HepG2 (cell line): ENCODE measurements at regions not wholly inside any gene's neighbourhood (a gene's known extent, or its start where the extent isn't known, plus 50 kb on each side); places are given as distances from the start of the nearest gene placed in this dataset.

ENCODE experiments used
- ATAC-seq: fragments of 200-7000 bp; cut with Tn5 transposase; 3 replicates; pipeline ENCODE4 v1.9.1; 2020; ENCODE audit warnings: mild to moderate bottlenecking, moderate library complexity
- BruUV-seq: library from RNA; stranded (reverse); fragments of 400-500 nt; replicated peaks from 2 replicates; lab custom pipeline; 2021; lab: Mats Ljungman, UMichigan
- CTCF ChIA-PET: fragments of 300-600 bp; formaldehyde crosslinking; extraction: SDS; loops from one replicate; lab custom pipeline; 2021; ENCODE audit warnings: low total read pairs, inconsistent platforms, low intra/inter-chr PET ratio; lab: Yijun Ruan, JAX
- POLR2A ChIA-PET: fragments of 350-600 bp; sonication (Branson Sonifier 250); formaldehyde crosslinking; loops from one replicate; lab custom pipeline; 2020; ENCODE audit warnings: antibody characterized with exemption, inconsistent platforms; lab: Yijun Ruan, JAX
- DNase-seq: peaks from one replicate; pipeline ENCODE4 v3.0.0-alpha.2; 2015; ENCODE audit warnings: low spot score
- FAIRE-seq: peaks from 3 replicates; lab custom pipeline; 2011; peaks lifted over from hg19 to GRCh38; lab: Jason Lieb, UNC
- H2AFZ ChIP-seq: one replicate; pipeline ENCODE4 v1.6.1; 2011; ENCODE audit warnings: low read length, inconsistent platforms
- H3K27ac ChIP-seq: fragments of 300-600 bp; 3 replicates; pipeline ENCODE4 v1.8.0; 2011; ENCODE audit warnings: mixed run types, mild to moderate bottlenecking, mixed read lengths, low read length, inconsistent platforms; ENCODE audit not compliant: insufficient read depth; ENCODE audit errors: extremely low read length
- H3K27me3 ChIP-seq, 2 experiments: fragments of 200-600 bp in 1 of 2; 2 replicates in 1 of 2; 3 replicates in 1 of 2; pipeline versions ENCODE4 v1.6.0 to v1.8.0; 2011; ENCODE audit warnings: low read length in 2 of 2, mild to moderate bottlenecking in 2 of 2, moderate library complexity in 2 of 2, inconsistent platforms in 1 of 2; ENCODE audit not compliant: insufficient read depth in 2 of 2, control insufficient read depth in 1 of 2
- H3K36me3 ChIP-seq, 2 experiments: fragments of 200-600 bp in 1 of 2; replicated peaks in 1 of 2; 2 replicates in 1 of 2; 3 replicates in 1 of 2; pipeline versions ENCODE4 v1.5.1 to v1.8.0; 2011; ENCODE audit warnings: low read length in 2 of 2, inconsistent platforms in 1 of 2; ENCODE audit not compliant: insufficient read depth in 2 of 2, control insufficient read depth in 1 of 2
- H3K4me1 ChIP-seq: 2 replicates; pipeline ENCODE4 v1.5.1; 2012; ENCODE audit warnings: low read length, inconsistent platforms; ENCODE audit not compliant: insufficient read depth
- H3K4me2 ChIP-seq: 2 replicates; pipeline ENCODE4 v1.6.0; 2011; ENCODE audit warnings: low read depth, low read length, inconsistent platforms
- H3K4me3 ChIP-seq, 3 experiments: fragments of 200-600 bp in 1 of 3; sonication (generic), shearing (Covaris generic) in 1 of 3; replicated peaks in 1 of 3; 2 replicates each; pipeline ENCODE4 v1.5.1; 2011 to 2016; ENCODE audit warnings: low read length in 3 of 3, inconsistent platforms in 2 of 3, low read depth in 2 of 3, mild to moderate bottlenecking in 2 of 3, control low read depth in 1 of 3, mixed read lengths in 1 of 3; ENCODE audit not compliant: insufficient read depth in 1 of 3
- H3K79me2 ChIP-seq: one replicate; pipeline ENCODE4 v1.6.1; 2011; ENCODE audit warnings: low read length, inconsistent platforms; ENCODE audit not compliant: insufficient read depth
- H3K9ac ChIP-seq: 2 replicates; pipeline ENCODE4 v1.6.0; 2011; ENCODE audit warnings: mild to moderate bottlenecking, low read depth, low read length, inconsistent platforms; ENCODE audit not compliant: insufficient read depth
- H3K9me3 ChIP-seq: 2 replicates; pipeline ENCODE4 v1.5.1; 2012; ENCODE audit warnings: mild to moderate bottlenecking, low read length
- H4K20me1 ChIP-seq: 2 replicates; pipeline ENCODE4 v1.6.0; 2011; ENCODE audit warnings: inconsistent platforms, mild to moderate bottlenecking, low read length, moderate library complexity; ENCODE audit not compliant: insufficient read depth
- DNMT3B ChIP-seq: conservative IDR thresholded peaks from 2 replicates; pipeline ENCODE4 v1.6.1; 2016; ENCODE audit warnings: missing biosample characterization, control low read depth
- ESRRA ChIP-seq: sonication (generic); formaldehyde crosslinking; IDR thresholded peaks from 2 replicates; pipeline ENCODE4 v1.5.1; 2020; ENCODE audit warnings: mild to moderate bottlenecking, low read depth, missing genetic modification reagents
- MAF1 ChIP-seq: sonication (generic); formaldehyde crosslinking; IDR thresholded peaks from 2 replicates; pipeline ENCODE4 v1.5.0; 2020; ENCODE audit warnings: missing genetic modification reagents, borderline replicate concordance
- MIXL1 ChIP-seq: IDR thresholded peaks from 2 replicates; pipeline ENCODE4 v1.6.1; 2016
- PHF8 ChIP-seq: sonication (generic); formaldehyde crosslinking; IDR thresholded peaks from 2 replicates; pipeline ENCODE4 v1.5.0; 2020; ENCODE audit warnings: missing genetic modification reagents
- SNAPC2 ChIP-seq: sonication (generic); formaldehyde crosslinking; IDR thresholded peaks from 2 replicates; pipeline ENCODE4 v1.8.1; 2022; ENCODE audit warnings: mild to moderate bottlenecking, missing genetic modification reagents
- SRSF4 ChIP-seq: fragments of 200-400 bp; formaldehyde crosslinking; IDR thresholded peaks from one replicate; pipeline ENCODE4 v1.6.1; 2018; ENCODE audit warnings: mild to moderate bottlenecking, low read depth, low read length, moderate library complexity; ENCODE audit not compliant: poor library complexity, severe bottlenecking
- TGIF2 ChIP-seq: IDR thresholded peaks from 2 replicates; pipeline ENCODE4 v1.6.1; 2016; ENCODE audit warnings: control low read depth, missing compliant biosample characterization
- ZBTB1 ChIP-seq: sonication (generic); formaldehyde crosslinking; IDR thresholded peaks from 2 replicates; pipeline ENCODE4 v1.4.0; 2020; ENCODE audit warnings: missing genetic modification reagents, borderline replicate concordance
- ZBTB42 ChIP-seq: sonication (generic); formaldehyde crosslinking; IDR thresholded peaks from 2 replicates; pipeline ENCODE4 v1.5.0; 2020; ENCODE audit warnings: mild to moderate bottlenecking, missing genetic modification reagents
- ZFP36 ChIP-seq: fragments of 150-350 bp; IDR thresholded peaks from 2 replicates; pipeline ENCODE4 v1.6.1; 2018; ENCODE audit warnings: borderline replicate concordance, low read length, low read depth; ENCODE audit not compliant: partially characterized antibody
- ZNF224 ChIP-seq: sonication (generic); formaldehyde crosslinking; IDR thresholded peaks from 2 replicates; pipeline ENCODE4 v1.5.0; 2020; ENCODE audit warnings: mild to moderate bottlenecking, missing genetic modification reagents
- ZNF3 ChIP-seq: IDR thresholded peaks from 2 replicates; pipeline ENCODE4 v1.7.0; 2017; ENCODE audit warnings: inconsistent platforms
- ZNF567 ChIP-seq: sonication (generic); formaldehyde crosslinking; IDR thresholded peaks from 2 replicates; pipeline ENCODE4 v1.8.1; 2023; ENCODE audit warnings: mild to moderate bottlenecking, missing genetic modification reagents, borderline replicate concordance
- WGBS: methylation state at CpG from one replicate; pipeline ENCODE4 v1.1.6; 2017; ENCODE audit warnings: low lambda C conversion rate; 5-methylcytosine and 5-hydroxymethylcytosine counted together
- in situ Hi-C: cut with HindIII; loops from 2 replicates; pipeline ENCODE4 v1.10.0; 2017; ENCODE audit warnings: low pct_unique_long_range_greater_than_20kb; ENCODE audit not compliant: extremely low pct_ligation_motif_present
- intact Hi-C: fragments of 100-400 bp; cut with micrococcal nuclease; formaldehyde crosslinking; loops from one replicate; pipeline ENCODE4 v1.10.0; 2022; ENCODE audit not compliant: unreplicated experiment

- Histone ChIP-seq H4K20me1 (no peaks in the 10 kb centered on the region), H2AFZ (no peak overlapping the region), H3K4me3 (no peak overlapping the region), H3K9me3 (no peaks in the 10 kb centered on the region), H3K79me2 (no peaks in the 10 kb centered on the region), H3K4me2 (no peak overlapping the region), H3K36me3 (no peaks in the 10 kb centered on the region), H3K9ac (no peak overlapping the region), H3K27ac (no peak overlapping the region), H3K4me1 (no peaks in the 10 kb centered on the region), H3K27me3 (peaks cover 1 to 31% of the 10 kb centered on the region in 2 experiments)
- FAIRE-seq: no peak
- no TSS peak for BruUV-seq
- DNase-seq: no peak
- ChIA-PET CTCF (no interaction called here), POLR2A (no interaction called here)
- 70% methylated on average over 1 of the region's 1 CpG for WGBS
- intact Hi-C loops (no loop called here), in situ Hi-C loops (no loop called here)
- no peak for TF ChIP-seq TGIF2 (CRISPR knock-in tag)
- TF ChIP-seq ESRRA (CRISPR knock-in tag): no peak
- TF ChIP-seq PHF8 (CRISPR knock-in tag): no peak
- no peak for TF ChIP-seq MAF1 (CRISPR knock-in tag)
- TF ChIP-seq SRSF4: no peak
- no peak for TF ChIP-seq ZNF3 (CRISPR knock-in tag)
- no peak for TF ChIP-seq ZBTB1 (CRISPR knock-in tag)
- TF ChIP-seq ZBTB42 (CRISPR knock-in tag): no peak
- TF ChIP-seq ZNF224 (CRISPR knock-in tag): no peak
- TF ChIP-seq ZNF567: no peak
- no peak for TF ChIP-seq DNMT3B
- no peak for TF ChIP-seq MIXL1 (CRISPR knock-in tag)
- TF ChIP-seq SNAPC2: no peak
- no peak for TF ChIP-seq ZFP36
- ATAC-seq: no peak
Measured at GRCh38 chr10:33557313-33557712, 222.8 kb upstream of the NRP1 start.
